Hepatocyte (in vitro differentiated cells): ENCODE measurements at regions not wholly inside any gene's neighbourhood (a gene's known extent, or its start where the extent isn't known, plus 50 kb on each side); places are given as distances from the start of the nearest gene placed in this dataset.

Experiments
- DNase-seq: peaks from one replicate; pipeline ENCODE4 v3.0.0-alpha.2; 2016; ENCODE audit warnings: low spot score
- H2AFZ ChIP-seq: fragments of 200-600 bp; sonication (generic); 2 replicates; pipeline ENCODE4 v1.6.0; 2016; ENCODE audit warnings: antibody characterized with exemption, mild to moderate bottlenecking
- H3K27ac ChIP-seq: fragments of 200-600 bp; sonication (generic); 2 replicates; pipeline ENCODE4 v1.5.1; 2016; ENCODE audit warnings: mild to moderate bottlenecking
- H3K27me3 ChIP-seq: fragments of 200-600 bp; sonication (generic); 2 replicates; pipeline ENCODE4 v1.6.1; 2016
- H3K36me3 ChIP-seq: fragments of 200-600 bp; sonication (generic); replicated peaks from 2 replicates; pipeline ENCODE4 v1.5.1; 2016; ENCODE audit warnings: low read depth; ENCODE audit not compliant: insufficient read depth
- H3K4me1 ChIP-seq: fragments of 200-600 bp; sonication (generic); 2 replicates; pipeline ENCODE4 v1.5.1; 2016; ENCODE audit warnings: mild to moderate bottlenecking, moderate library complexity; ENCODE audit not compliant: insufficient read depth
- H3K4me2 ChIP-seq: fragments of 200-600 bp; sonication (generic); 2 replicates; pipeline ENCODE4 v1.6.0; 2016
- H3K4me3 ChIP-seq: fragments of 200-600 bp; sonication (generic); 2 replicates; pipeline ENCODE4 v1.5.1; 2016; ENCODE audit warnings: mild to moderate bottlenecking
- H3K79me2 ChIP-seq: fragments of 200-600 bp; sonication (generic); 2 replicates; pipeline ENCODE4 v1.6.0; 2017; ENCODE audit warnings: mild to moderate bottlenecking
- H3K9me2 ChIP-seq: fragments of 200-600 bp; sonication (generic); replicated peaks from 2 replicates; pipeline ENCODE4 v1.6.0; 2017; ENCODE audit warnings: mild to moderate bottlenecking; ENCODE audit not compliant: insufficient read depth
- H3K9me3 ChIP-seq: fragments of 200-600 bp; sonication (generic); 2 replicates; pipeline ENCODE4 v1.5.1; 2016; ENCODE audit warnings: low read depth, mild to moderate bottlenecking
- H4K20me1 ChIP-seq: fragments of 200-600 bp; sonication (generic); 2 replicates; pipeline ENCODE4 v1.6.0; 2016; ENCODE audit warnings: mild to moderate bottlenecking; ENCODE audit not compliant: insufficient read depth, poor library complexity, severe bottlenecking
- EZH2 ChIP-seq: fragments of 200-600 bp; sonication (generic); IDR thresholded peaks from 2 replicates; pipeline ENCODE4 v1.6.1; 2016; ENCODE audit warnings: antibody characterized with exemption, mild to moderate bottlenecking, borderline replicate concordance
- EZH2phosphoT487 ChIP-seq: fragments of 200-600 bp; sonication (generic); IDR thresholded peaks from one replicate; pipeline ENCODE4 v1.6.1; 2018; ENCODE audit warnings: antibody characterized with exemption, mild to moderate bottlenecking, low read depth, moderate library complexity; ENCODE audit not compliant: unreplicated experiment, severe bottlenecking
- WGBS: methylation state at CpG from one replicate; pipeline ENCODE4 v1.1.6; 2016; ENCODE audit warnings: low lambda C conversion rate; ENCODE audit errors: missing lambda C conversion rate; 5-methylcytosine and 5-hydroxymethylcytosine counted together
- TF ChIP-seq, protein P1 (sequence below): fragments of 200-600 bp; sonication (generic); IDR thresholded peaks from 2 replicates; pipeline ENCODE4 v1.5.1; 2016; ENCODE audit warnings: antibody characterized with exemption, mild to moderate bottlenecking; ENCODE audit not compliant: poor library complexity

DNA sequence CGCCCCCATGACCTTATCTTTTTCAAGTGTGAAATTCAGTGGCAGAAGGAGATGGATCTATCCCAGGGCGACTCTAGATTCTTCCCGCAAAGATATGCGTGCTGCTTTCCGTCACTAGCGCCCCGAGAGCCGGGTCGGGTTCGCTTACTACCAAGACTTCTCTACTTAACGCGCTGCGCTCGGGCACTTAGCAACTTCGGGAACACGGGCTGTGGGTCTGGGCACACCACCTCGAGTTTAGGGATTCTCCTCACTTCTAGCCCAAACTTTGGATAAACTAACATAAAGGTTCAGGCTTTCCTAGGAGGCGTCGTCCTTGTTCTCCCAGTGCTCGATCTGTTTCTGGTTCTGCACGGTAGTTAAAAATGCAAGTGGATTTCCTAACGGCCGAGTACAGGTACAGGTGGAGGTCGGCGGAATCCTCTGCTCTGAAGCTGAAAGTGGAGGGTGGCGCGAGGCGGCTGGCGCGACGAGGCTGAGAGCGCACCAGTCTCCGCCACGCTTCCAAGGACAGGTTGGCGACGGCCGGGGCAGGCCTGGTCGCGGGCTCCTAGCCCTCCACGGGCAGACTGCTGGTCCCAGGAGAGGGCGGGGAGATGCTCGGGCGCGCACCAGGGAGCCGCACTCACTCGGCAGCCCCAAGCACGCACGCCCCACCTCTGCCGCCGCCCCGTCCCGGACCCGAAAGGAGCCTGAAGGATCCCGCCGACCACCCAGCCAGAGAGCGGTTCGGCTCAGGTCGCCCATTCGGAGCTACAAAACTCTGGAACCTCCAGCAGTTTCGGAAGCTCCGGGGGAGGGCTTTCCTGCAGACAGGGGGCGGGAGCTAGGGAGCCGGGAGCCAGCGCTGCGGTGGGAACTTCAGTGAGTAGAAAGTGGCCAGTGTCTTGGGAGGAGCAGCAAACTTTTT lies 100.8 kb upstream of the TENM3 start:
- Histone ChIP-seq H4K20me1 (no peaks in the 10 kb centered on the region), H3K36me3 (no peaks in the 10 kb centered on the region), H3K79me2 (peaks cover 14% of the 10 kb centered on the region), H3K27me3 (peaks cover 8% of the 10 kb centered on the region), H3K4me3 (peak overlapping the region; percentile 83), H3K4me1 (peaks cover 11% of the 10 kb centered on the region), H2AFZ (peak overlapping the region; percentile 72), H3K27ac (peak overlapping the region; percentile 88), H3K4me2 (peak overlapping the region; percentile 96), H3K9me2 (no peaks in the 10 kb centered on the region), H3K9me3 (no peaks in the 10 kb centered on the region)
- TF ChIP-seq EZH2phosphoT487 (no peak), EZH2 (peak; percentile 68)
- TF ChIP-seq, protein P1, sequence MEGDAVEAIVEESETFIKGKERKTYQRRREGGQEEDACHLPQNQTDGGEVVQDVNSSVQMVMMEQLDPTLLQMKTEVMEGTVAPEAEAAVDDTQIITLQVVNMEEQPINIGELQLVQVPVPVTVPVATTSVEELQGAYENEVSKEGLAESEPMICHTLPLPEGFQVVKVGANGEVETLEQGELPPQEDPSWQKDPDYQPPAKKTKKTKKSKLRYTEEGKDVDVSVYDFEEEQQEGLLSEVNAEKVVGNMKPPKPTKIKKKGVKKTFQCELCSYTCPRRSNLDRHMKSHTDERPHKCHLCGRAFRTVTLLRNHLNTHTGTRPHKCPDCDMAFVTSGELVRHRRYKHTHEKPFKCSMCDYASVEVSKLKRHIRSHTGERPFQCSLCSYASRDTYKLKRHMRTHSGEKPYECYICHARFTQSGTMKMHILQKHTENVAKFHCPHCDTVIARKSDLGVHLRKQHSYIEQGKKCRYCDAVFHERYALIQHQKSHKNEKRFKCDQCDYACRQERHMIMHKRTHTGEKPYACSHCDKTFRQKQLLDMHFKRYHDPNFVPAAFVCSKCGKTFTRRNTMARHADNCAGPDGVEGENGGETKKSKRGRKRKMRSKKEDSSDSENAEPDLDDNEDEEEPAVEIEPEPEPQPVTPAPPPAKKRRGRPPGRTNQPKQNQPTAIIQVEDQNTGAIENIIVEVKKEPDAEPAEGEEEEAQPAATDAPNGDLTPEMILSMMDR: peak; percentile 19
- peak; percentile 70 for DNase-seq
- WGBS: 4% methylated on average over 65 of the region's 65 CpGs

DNA sequence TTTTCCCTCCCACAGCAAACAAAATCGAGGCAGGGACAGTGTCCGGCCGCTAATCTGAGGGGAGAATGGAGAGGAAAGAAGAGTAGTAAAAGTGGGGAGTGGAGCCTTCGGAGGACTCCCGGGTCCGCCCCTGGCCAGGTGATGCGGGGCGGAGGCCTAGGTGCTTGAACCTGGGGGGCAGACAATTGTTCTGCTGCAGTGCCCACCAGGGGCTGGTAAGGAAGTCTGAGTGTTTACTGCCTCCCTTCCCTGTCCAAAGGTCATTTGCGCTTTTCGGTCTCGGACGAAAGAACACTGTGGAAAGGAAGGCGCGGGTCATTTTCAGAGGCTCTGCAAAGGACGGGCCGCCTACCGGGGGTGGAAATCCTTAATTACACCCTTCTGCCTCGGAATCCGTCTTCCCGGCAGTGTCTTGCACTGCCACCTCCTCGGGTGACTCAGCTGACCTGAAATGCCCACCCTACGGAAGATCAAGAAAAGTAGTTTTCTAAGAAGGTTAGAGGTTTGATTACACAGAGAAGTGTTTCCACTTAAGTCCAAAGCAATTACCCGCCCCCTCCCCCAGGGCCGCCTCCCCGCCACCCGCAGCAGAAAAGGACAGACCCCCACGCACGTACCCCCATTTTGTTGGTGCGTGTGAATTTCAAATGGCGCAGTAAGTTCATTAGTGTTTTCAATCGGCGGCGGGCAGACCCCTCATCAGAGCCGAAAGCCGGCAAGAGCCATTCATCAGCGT lies 99.9 kb upstream of the TENM3 start:
- WGBS: 2% methylated on average over 36 of the region's 36 CpGs
- TF ChIP-seq EZH2 (no peak), EZH2phosphoT487 (no peak)
- TF ChIP-seq, protein P1: no peak
- H3K27ac ChIP-seq: peak overlapping the region; percentile 88
- peak overlapping the region; percentile 72 for H2AFZ ChIP-seq
- H3K79me2 ChIP-seq: peaks cover 22% of the 10 kb centered on the region
- peak overlapping the region; percentile 83 for H3K4me3 ChIP-seq
- peaks cover 11% of the 10 kb centered on the region for H3K4me1 ChIP-seq
- peak overlapping the region; percentile 96 for H3K4me2 ChIP-seq
- peak; percentile 59 for DNase-seq
- H3K27me3 ChIP-seq: peaks cover 8% of the 10 kb centered on the region
- H3K9me3 ChIP-seq: no peaks in the 10 kb centered on the region
- no peaks in the 10 kb centered on the region for H4K20me1 ChIP-seq
- H3K36me3 ChIP-seq: no peaks in the 10 kb centered on the region
- no peaks in the 10 kb centered on the region for H3K9me2 ChIP-seq

DNA sequence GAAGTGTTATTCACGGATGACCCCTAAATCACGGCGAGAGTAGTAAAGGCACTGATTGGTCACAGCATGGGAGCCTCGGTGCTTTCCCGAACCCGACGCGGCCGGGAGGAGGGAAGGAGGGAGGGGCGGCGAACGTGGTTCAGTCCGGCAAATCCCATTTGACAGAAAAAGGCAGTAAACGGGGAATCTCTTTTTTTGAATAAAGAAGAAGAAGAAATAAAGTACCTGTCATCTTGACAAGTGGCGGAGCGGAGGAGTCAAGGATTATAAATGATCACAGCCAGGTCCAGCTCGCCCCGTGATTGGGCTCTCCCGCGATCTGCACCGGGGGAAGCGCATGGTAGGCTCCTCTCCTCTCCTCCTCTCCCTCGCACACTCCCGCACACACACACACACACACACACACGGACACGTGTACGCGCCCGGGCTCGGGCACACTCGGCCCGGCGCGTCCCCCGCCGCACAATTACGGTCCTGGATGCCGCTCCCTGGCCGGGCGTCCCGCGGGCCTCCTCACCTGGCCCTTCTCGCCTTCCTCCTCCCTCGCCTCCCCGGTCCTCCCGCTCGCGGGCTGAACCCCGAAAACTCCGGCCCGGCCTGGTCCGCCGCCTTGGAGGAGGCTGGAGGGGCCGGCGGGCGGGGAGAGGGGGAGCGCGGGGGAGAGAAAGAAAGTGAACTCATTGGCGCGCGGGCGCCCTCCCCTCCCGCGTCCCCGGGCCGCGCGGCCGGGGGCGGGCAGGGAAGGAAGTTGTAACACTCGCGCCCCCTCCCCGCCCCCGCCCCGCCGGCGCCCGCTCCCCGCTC lies 99.2 kb upstream of the TENM3 start:
- H3K27ac ChIP-seq: peak overlapping the region; percentile 88
- H3K4me3 ChIP-seq: peak overlapping the region; percentile 83
- peak; percentile 61 for DNase-seq
- H3K4me1 ChIP-seq: peaks cover 11% of the 10 kb centered on the region
- H3K9me3 ChIP-seq: no peaks in the 10 kb centered on the region
- H3K36me3 ChIP-seq: no peaks in the 10 kb centered on the region
- H3K9me2 ChIP-seq: no peaks in the 10 kb centered on the region
- under 1% methylated on average over 39 of the region's 79 CpGs for WGBS
- H3K79me2 ChIP-seq: peaks cover 30% of the 10 kb centered on the region
- TF ChIP-seq EZH2: peak; percentile 56
- TF ChIP-seq, protein P1: no peak
- peaks cover 8% of the 10 kb centered on the region for H3K27me3 ChIP-seq
- H4K20me1 ChIP-seq: no peaks in the 10 kb centered on the region
- H2AFZ ChIP-seq: peak overlapping the region; percentile 72
- H3K4me2 ChIP-seq: peak overlapping the region; percentile 96
